Loucy (cell line): ENCODE measurements at regions not wholly inside any gene's neighbourhood (a gene's known extent, or its start where the extent isn't known, plus 50 kb on each side); places are given as distances from the start of the nearest gene placed in this dataset.

Experiments
- EZH2phosphoT487 ChIP-seq: fragments of 200-600 bp; IDR thresholded peaks from 2 replicates; pipeline ENCODE4 v1.6.1; 2018; ENCODE audit warnings: antibody characterized with exemption, mild to moderate bottlenecking, moderate library complexity, borderline replicate concordance
- TF ChIP-seq, protein P1 (sequence below): fragments of 200-600 bp; sonication (generic); conservative IDR thresholded peaks from 2 replicates; pipeline ENCODE4 v1.5.1; 2014; ENCODE audit warnings: mild to moderate bottlenecking, antibody characterized with exemption, low read length

DNA sequence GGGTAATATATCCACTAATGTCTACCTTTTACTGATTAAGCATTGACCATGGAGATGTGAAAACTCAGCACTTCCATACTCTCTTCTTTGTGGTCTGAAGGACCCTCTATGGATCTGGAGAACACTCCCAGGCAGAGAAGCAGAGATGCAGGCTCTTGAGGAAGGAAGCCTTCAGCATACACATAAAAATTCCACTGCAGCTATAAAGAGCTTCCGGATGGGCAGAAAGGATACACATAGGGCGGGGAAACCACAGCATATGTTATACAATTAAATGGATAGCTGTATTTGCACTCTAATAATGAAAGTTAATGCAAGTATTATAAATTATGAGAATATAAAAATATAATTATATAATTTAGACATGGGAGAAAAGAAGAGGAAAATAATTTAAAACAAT lies 1258.2 kb upstream of the ALCAM start:
- TF ChIP-seq, protein P1, sequence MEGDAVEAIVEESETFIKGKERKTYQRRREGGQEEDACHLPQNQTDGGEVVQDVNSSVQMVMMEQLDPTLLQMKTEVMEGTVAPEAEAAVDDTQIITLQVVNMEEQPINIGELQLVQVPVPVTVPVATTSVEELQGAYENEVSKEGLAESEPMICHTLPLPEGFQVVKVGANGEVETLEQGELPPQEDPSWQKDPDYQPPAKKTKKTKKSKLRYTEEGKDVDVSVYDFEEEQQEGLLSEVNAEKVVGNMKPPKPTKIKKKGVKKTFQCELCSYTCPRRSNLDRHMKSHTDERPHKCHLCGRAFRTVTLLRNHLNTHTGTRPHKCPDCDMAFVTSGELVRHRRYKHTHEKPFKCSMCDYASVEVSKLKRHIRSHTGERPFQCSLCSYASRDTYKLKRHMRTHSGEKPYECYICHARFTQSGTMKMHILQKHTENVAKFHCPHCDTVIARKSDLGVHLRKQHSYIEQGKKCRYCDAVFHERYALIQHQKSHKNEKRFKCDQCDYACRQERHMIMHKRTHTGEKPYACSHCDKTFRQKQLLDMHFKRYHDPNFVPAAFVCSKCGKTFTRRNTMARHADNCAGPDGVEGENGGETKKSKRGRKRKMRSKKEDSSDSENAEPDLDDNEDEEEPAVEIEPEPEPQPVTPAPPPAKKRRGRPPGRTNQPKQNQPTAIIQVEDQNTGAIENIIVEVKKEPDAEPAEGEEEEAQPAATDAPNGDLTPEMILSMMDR: no peak
- no peak for TF ChIP-seq EZH2phosphoT487
